Parathyroid adenoma (tissue), 2 donors: ENCODE measurements at regions not wholly inside any gene's neighbourhood (a gene's known extent, or its start where the extent isn't known, plus 50 kb on each side); places are given as distances from the start of the nearest gene placed in this dataset.

Experiments
- H2AFZ ChIP-seq: fragments of 300-600 bp; sonication (generic); one replicate; pipeline ENCODE4 v1.7.0; 2017; ENCODE audit warnings: antibody characterized with exemption, mild to moderate bottlenecking
- H3K27ac ChIP-seq: fragments of 300-600 bp; sonication (generic); one replicate; pipeline ENCODE4 v1.7.0; 2017
- H3K27me3 ChIP-seq: fragments of 300-600 bp; sonication (generic); one replicate; pipeline ENCODE4 v1.7.0; 2017; ENCODE audit warnings: low read length; ENCODE audit not compliant: control insufficient read depth, insufficient read depth
- H3K36me3 ChIP-seq: fragments of 300-600 bp; sonication (generic); one replicate; pipeline ENCODE4 v1.7.0; 2017; ENCODE audit warnings: low read length; ENCODE audit not compliant: control insufficient read depth, insufficient read depth
- H3K4me1 ChIP-seq: fragments of 300-600 bp; sonication (generic); one replicate; pipeline ENCODE4 v1.7.0; 2017; ENCODE audit warnings: control low read depth
- H3K4me2 ChIP-seq: fragments of 300-600 bp; sonication (generic); one replicate; pipeline ENCODE4 v1.7.0; 2017; ENCODE audit warnings: low read length
- H3K4me3 ChIP-seq: fragments of 300-600 bp; sonication (generic); one replicate; pipeline ENCODE4 v1.7.0; 2017; ENCODE audit warnings: low read depth, low read length
- H3K79me2 ChIP-seq: fragments of 300-600 bp; sonication (generic); one replicate; pipeline ENCODE4 v1.7.0; 2017; ENCODE audit warnings: control low read depth
- H3K9ac ChIP-seq: fragments of 300-600 bp; sonication (generic); one replicate; pipeline ENCODE4 v1.7.0; 2017; ENCODE audit warnings: mild to moderate bottlenecking
- H3K9me3 ChIP-seq: fragments of 300-600 bp; sonication (generic); one replicate; pipeline ENCODE4 v1.7.0; 2017; ENCODE audit warnings: low read length; ENCODE audit not compliant: control insufficient read depth
- CTCF ChIP-seq: fragments of 300-600 bp; sonication (generic); IDR thresholded peaks from one replicate; pipeline ENCODE4 v1.7.0; 2017; ENCODE audit warnings: antibody characterized with exemption, mild to moderate bottlenecking
- donor health status: primary hyperparathyroidism.

DNA sequence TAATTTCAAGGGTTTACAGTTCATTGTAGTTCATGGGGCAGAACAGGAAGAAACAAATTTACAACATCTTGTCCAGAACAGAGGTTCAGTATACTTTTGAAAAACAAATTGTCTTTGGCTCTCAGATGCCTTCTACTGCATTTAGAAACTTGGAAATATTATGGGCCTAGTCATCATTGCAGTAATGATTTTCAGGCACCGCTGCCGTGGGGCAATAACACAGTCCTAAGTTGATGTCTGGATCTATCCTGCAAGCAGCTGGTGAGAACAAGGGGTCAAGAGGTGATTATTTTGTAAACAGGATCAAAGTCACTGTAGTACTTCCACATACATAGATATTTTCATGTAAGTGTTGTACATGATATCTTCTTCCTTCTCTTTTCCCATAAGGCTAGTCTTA is 82.5 kb upstream of the CAST start:
- Histone ChIP-seq H3K79me2 (no peaks in the 10 kb centered on the region), H3K4me1 (no peaks in the 10 kb centered on the region), H3K9ac (no peak overlapping the region), H3K27me3 (no peaks in the 10 kb centered on the region), H3K4me3 (no peak overlapping the region), H3K27ac (no peak overlapping the region), H3K36me3 (no peaks in the 10 kb centered on the region), H3K4me2 (no peak overlapping the region), H2AFZ (no peak overlapping the region), H3K9me3 (no peaks in the 10 kb centered on the region)
- no peak for TF ChIP-seq CTCF

DNA sequence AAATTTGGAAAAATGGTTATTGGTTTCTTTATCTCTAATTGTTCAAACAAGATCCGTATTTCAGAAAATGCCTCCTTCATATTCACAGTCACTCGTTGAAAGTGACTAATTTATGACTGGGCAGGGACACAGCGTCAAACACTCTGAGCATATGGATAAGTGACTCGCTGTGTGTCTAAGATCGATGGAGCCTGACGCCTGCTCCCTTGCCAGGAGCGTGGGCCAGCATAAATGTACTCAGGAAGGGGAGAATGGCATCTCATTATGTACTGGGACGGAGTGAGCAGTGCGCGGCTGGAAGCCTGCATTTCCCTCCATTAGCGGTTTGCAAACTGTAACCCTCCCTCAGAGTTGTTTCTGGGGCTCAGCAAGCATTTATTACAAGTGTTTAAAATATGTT is 79.8 kb upstream of the CAST start:
- no peak overlapping the region for H2AFZ ChIP-seq
- no peak overlapping the region for H3K4me2 ChIP-seq
- H3K4me3 ChIP-seq: no peak overlapping the region
- TF ChIP-seq CTCF: no peak
- no peaks in the 10 kb centered on the region for H3K27me3 ChIP-seq
- no peaks in the 10 kb centered on the region for H3K79me2 ChIP-seq
- H3K27ac ChIP-seq: no peak overlapping the region
- H3K36me3 ChIP-seq: no peaks in the 10 kb centered on the region
- H3K9me3 ChIP-seq: no peaks in the 10 kb centered on the region
- no peak overlapping the region for H3K9ac ChIP-seq
- H3K4me1 ChIP-seq: no peaks in the 10 kb centered on the region

DNA sequence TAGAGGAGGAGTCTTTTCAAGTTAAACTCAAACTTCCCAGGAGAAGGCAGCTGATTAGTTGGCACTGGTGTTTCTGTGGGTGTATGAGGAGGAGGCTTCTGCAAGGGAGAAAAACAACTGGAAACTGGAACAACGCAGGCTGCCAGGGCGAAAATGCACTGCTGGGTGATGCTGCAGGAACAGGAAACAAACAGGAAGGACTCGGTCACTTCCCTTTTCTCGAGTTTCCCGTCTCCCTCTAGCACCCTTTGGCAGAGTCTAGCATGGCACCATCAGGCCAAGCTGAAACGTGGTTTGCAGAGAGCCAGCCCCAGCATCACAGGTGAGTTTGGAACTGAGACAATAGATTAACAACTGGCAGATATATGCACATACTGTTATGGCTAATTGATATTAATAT is 77.5 kb upstream of the CAST start:
- no peaks in the 10 kb centered on the region for H3K9me3 ChIP-seq
- no peak overlapping the region for H3K4me3 ChIP-seq
- H2AFZ ChIP-seq: no peak overlapping the region
- H3K9ac ChIP-seq: no peak overlapping the region
- H3K79me2 ChIP-seq: no peaks in the 10 kb centered on the region
- H3K27ac ChIP-seq: no peak overlapping the region
- no peak overlapping the region for H3K4me2 ChIP-seq
- H3K4me1 ChIP-seq: no peaks in the 10 kb centered on the region
- H3K27me3 ChIP-seq: no peaks in the 10 kb centered on the region
- H3K36me3 ChIP-seq: no peaks in the 10 kb centered on the region
- TF ChIP-seq CTCF: no peak

- Histone ChIP-seq H3K4me3 (no peak overlapping the region), H3K27ac (no peak overlapping the region), H3K9me3 (no peaks in the 10 kb centered on the region), H3K4me2 (no peak overlapping the region), H3K27me3 (no peaks in the 10 kb centered on the region), H3K36me3 (no peaks in the 10 kb centered on the region), H3K4me1 (no peaks in the 10 kb centered on the region), H2AFZ (no peak overlapping the region), H3K79me2 (no peaks in the 10 kb centered on the region), H3K9ac (no peak overlapping the region)
- no peak for TF ChIP-seq CTCF
Measured at GRCh38 chr5:96588539-96588938, 73.6 kb upstream of the CAST start.

GRCh38 chr5:96590796-96591195 is 71.4 kb upstream of the CAST start:
- H3K4me3 ChIP-seq: no peak overlapping the region
- H2AFZ ChIP-seq: no peak overlapping the region
- H3K27ac ChIP-seq: no peak overlapping the region
- no peaks in the 10 kb centered on the region for H3K9me3 ChIP-seq
- H3K4me1 ChIP-seq: no peaks in the 10 kb centered on the region
- H3K9ac ChIP-seq: no peak overlapping the region
- no peaks in the 10 kb centered on the region for H3K36me3 ChIP-seq
- no peak overlapping the region for H3K4me2 ChIP-seq
- H3K79me2 ChIP-seq: no peaks in the 10 kb centered on the region
- H3K27me3 ChIP-seq: no peaks in the 10 kb centered on the region
- TF ChIP-seq CTCF: no peak
